ENCODE measurements at regions not wholly inside any gene's neighbourhood (a gene's known extent, or its start where the extent isn't known, plus 50 kb on each side); places are given as distances from the start of the nearest gene placed in this dataset.

GRCh38 chr4:137825505-137825904 lies 293.2 kb upstream of the PCDH18 start:
- no peaks in the 10 kb centered on the region for H3K27me3 ChIP-seq (ENCODE audit: control insufficient read depth, insufficient read depth, low read length)
- no TSS peak for BruUV-seq (replicated peaks)
- no peaks in the 10 kb centered on the region for H3K9me3 ChIP-seq (ENCODE audit: control insufficient read depth, insufficient read depth, low read depth, low read length)
- CTCF ChIA-PET: no interaction called here
- no peaks in the 10 kb centered on the region for H3K36me3 ChIP-seq (ENCODE audit: control insufficient read depth, insufficient read depth, low read length)
- in situ Hi-C loops (cut with HindIII; ENCODE audit: low pct_unique_long_range_greater_than_20kb, low sequenced_read_pairs): no loop called here
- DNase-seq (ENCODE audit: low read depth, low spot score) (no peak), ATAC-seq (no peak)
- H3K4me3 ChIP-seq (ENCODE audit: low read depth in 2 of 2, low read length in 2 of 2): no peak overlapping the region
- no peak overlapping the region for H3K27ac ChIP-seq (ENCODE audit: low read length)
- TF ChIP-seq REST (IDR thresholded peaks at IDR 0.05; ENCODE audit: insufficient read depth in 1 of 2, low read depth in 2 of 2, low read length in 1 of 2): no peak
- TF ChIP-seq TCF7L2 (IDR thresholded peaks at IDR 0.05; ENCODE audit: low read depth, low read length): no peak
- no peak for TF ChIP-seq CTCF (IDR thresholded peaks at IDR 0.05)
- no peak for TF ChIP-seq SIN3A (IDR thresholded peaks at IDR 0.05; ENCODE audit: borderline replicate concordance, insufficient read depth, low read depth, low read length)
- TF ChIP-seq POLR2AphosphoS5 (IDR thresholded peaks at IDR 0.05; ENCODE audit: low read depth, low read length): no peak
- H3K4me1 ChIP-seq (ENCODE audit: control insufficient read depth, insufficient read depth, low read length): no peaks in the 10 kb centered on the region
- intact Hi-C loops (cut with micrococcal nuclease; ENCODE audit: unreplicated experiment): loop anchor here (10.0 kb wide), 1 partner anchor 209 kb away; no protein-coding TSS in a partner anchor
- POLR2A ChIA-PET: no interaction called here

GRCh38 chr4:137823007-137823406 lies 290.7 kb upstream of the PCDH18 start:
- no peak for TF ChIP-seq POLR2AphosphoS5 (IDR thresholded peaks at IDR 0.05; ENCODE audit: low read depth, low read length)
- no peak for TF ChIP-seq REST (IDR thresholded peaks at IDR 0.05; ENCODE audit: insufficient read depth in 1 of 2, low read depth in 2 of 2, low read length in 1 of 2)
- intact Hi-C loops (cut with micrococcal nuclease; ENCODE audit: unreplicated experiment) (loop anchor here (5.0 to 10.0 kb wide), 3 partner anchors 39 to 359 kb away; no protein-coding TSS in a partner anchor), in situ Hi-C loops (cut with HindIII; ENCODE audit: low pct_unique_long_range_greater_than_20kb, low sequenced_read_pairs) (no loop called here)
- ATAC-seq (no peak), DNase-seq (ENCODE audit: low read depth, low spot score) (no peak)
- Histone ChIP-seq H3K4me3 (ENCODE audit: low read depth in 2 of 2, low read length in 2 of 2) (no peak overlapping the region), H3K27me3 (ENCODE audit: control insufficient read depth, insufficient read depth, low read length) (no peaks in the 10 kb centered on the region), H3K36me3 (ENCODE audit: control insufficient read depth, insufficient read depth, low read length) (no peaks in the 10 kb centered on the region), H3K27ac (ENCODE audit: low read length) (no peak overlapping the region), H3K9me3 (ENCODE audit: control insufficient read depth, insufficient read depth, low read depth, low read length) (no peaks in the 10 kb centered on the region), H3K4me1 (ENCODE audit: control insufficient read depth, insufficient read depth, low read length) (no peaks in the 10 kb centered on the region)
- ChIA-PET POLR2A (no interaction called here), CTCF (no interaction called here)
- no TSS peak for BruUV-seq (replicated peaks)

Measured in Panc1 (cell line).